B cell (primary cell): ENCODE measurements at regions not wholly inside any gene's neighbourhood (a gene's known extent, or its start where the extent isn't known, plus 50 kb on each side); places are given as distances from the start of the nearest gene placed in this dataset.

Experiments used
- EZH2 ChIP-seq: IDR thresholded peaks from 2 replicates; pipeline ENCODE4 v1.6.1; 2012; ENCODE audit warnings: borderline replicate concordance, low read depth, mild to moderate bottlenecking, moderate library complexity, low read length; ENCODE audit not compliant: insufficient read depth, poor library complexity, severe bottlenecking
- TF ChIP-seq, protein P1 (sequence below): fragments of 200-600 bp; IDR thresholded peaks from one replicate; pipeline ENCODE4 v1.8.0; 2022; ENCODE audit warnings: antibody characterized with exemption, mild to moderate bottlenecking

- TF ChIP-seq, protein P1, sequence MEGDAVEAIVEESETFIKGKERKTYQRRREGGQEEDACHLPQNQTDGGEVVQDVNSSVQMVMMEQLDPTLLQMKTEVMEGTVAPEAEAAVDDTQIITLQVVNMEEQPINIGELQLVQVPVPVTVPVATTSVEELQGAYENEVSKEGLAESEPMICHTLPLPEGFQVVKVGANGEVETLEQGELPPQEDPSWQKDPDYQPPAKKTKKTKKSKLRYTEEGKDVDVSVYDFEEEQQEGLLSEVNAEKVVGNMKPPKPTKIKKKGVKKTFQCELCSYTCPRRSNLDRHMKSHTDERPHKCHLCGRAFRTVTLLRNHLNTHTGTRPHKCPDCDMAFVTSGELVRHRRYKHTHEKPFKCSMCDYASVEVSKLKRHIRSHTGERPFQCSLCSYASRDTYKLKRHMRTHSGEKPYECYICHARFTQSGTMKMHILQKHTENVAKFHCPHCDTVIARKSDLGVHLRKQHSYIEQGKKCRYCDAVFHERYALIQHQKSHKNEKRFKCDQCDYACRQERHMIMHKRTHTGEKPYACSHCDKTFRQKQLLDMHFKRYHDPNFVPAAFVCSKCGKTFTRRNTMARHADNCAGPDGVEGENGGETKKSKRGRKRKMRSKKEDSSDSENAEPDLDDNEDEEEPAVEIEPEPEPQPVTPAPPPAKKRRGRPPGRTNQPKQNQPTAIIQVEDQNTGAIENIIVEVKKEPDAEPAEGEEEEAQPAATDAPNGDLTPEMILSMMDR, result no peak
- TF ChIP-seq EZH2, result no peak
Observed at GRCh38 chr7:52500841-52501240, 534.6 kb upstream of the POM121L12 start.
